ENCODE measurements at regions not wholly inside any gene's neighbourhood (a gene's known extent, or its start where the extent isn't known, plus 50 kb on each side); places are given as distances from the start of the nearest gene placed in this dataset.
"Not testable (repeated sequence)": the region's sequence is repeated elsewhere in the genome, so short reads cannot be mapped to it uniquely, and the experiment has no call there.

GRCh38 chr2:180818700-180819099 is 161.7 kb upstream of the UBE2E3 start:
- DNase-seq; POLR2A ChIA-PET; intact Hi-C loops (cut with micrococcal nuclease); H3K27me3 ChIP-seq (ENCODE audit: control insufficient read depth in 2 of 2, insufficient read depth in 2 of 2, low read length in 2 of 2); H3K4me1 ChIP-seq (ENCODE audit: control insufficient read depth in 2 of 2, insufficient read depth in 2 of 2, low read length in 2 of 2); CTCF ChIA-PET; H3K36me3 Mint-ChIP-seq; ATAC-seq; H3K36me3 ChIP-seq (ENCODE audit: control insufficient read depth in 2 of 3, insufficient read depth in 3 of 3, low read length in 3 of 3); H3K27ac ChIP-seq (ENCODE audit: low read depth, low read length); H3K27me3 Mint-ChIP-seq; H3K4me3 Mint-ChIP-seq; H3K27ac Mint-ChIP-seq; H3K9me3 ChIP-seq (ENCODE audit: control insufficient read depth in 2 of 3, low read length in 3 of 3); H3K4me3 ChIP-seq (ENCODE audit: low read length); H3K4me1 Mint-ChIP-seq: not testable (repeated sequence)
- H3K9me3 Mint-ChIP-seq: peaks cover 0 to 18% (median 7%) of the 10 kb centered on the region in 11 donors

- Mint-ChIP-seq H3K36me3 (no peaks in the 10 kb centered on the region), H3K9me3 (no peaks in the 10 kb centered on the region), H3K4me1 (no peaks in the 10 kb centered on the region), H3K27me3 (peaks cover 3 to 11% (median 5%) of the 10 kb centered on the region in 5 donors), H3K4me3 (no peak overlapping the region), H3K27ac (no peak overlapping the region)
- intact Hi-C loops (cut with micrococcal nuclease): no loop called here
- CTCF ChIA-PET: no interaction called here
- DNase-seq (no peak), ATAC-seq (no peak)
- POLR2A ChIA-PET: no interaction called here
- H3K9me3 ChIP-seq (ENCODE audit: control insufficient read depth in 2 of 3, low read length in 3 of 3): no peaks in the 10 kb centered on the region
- no peaks in the 10 kb centered on the region for H3K27me3 ChIP-seq (ENCODE audit: control insufficient read depth in 2 of 2, insufficient read depth in 2 of 2, low read length in 2 of 2)
- no peak overlapping the region for H3K27ac ChIP-seq (ENCODE audit: low read depth, low read length)
- no peaks in the 10 kb centered on the region for H3K4me1 ChIP-seq (ENCODE audit: control insufficient read depth in 2 of 2, insufficient read depth in 2 of 2, low read length in 2 of 2)
- H3K36me3 ChIP-seq (ENCODE audit: control insufficient read depth in 2 of 3, insufficient read depth in 3 of 3, low read length in 3 of 3): no peaks in the 10 kb centered on the region
- no peak overlapping the region for H3K4me3 ChIP-seq (ENCODE audit: low read length)
These were observed 181.3 kb upstream of the UBE2E3 start for GRCh38 chr2:180799141-180799540.

GRCh38 chr2:180790891-180791290 is 189.5 kb upstream of the UBE2E3 start:
- no peaks in the 10 kb centered on the region for H3K36me3 ChIP-seq (ENCODE audit: control insufficient read depth in 2 of 3, insufficient read depth in 3 of 3, low read length in 3 of 3)
- CTCF ChIA-PET: no interaction called here
- POLR2A ChIA-PET: no interaction called here

GRCh38 chr2:180787330-180787729 is 193.1 kb upstream of the UBE2E3 start:
- no peaks in the 10 kb centered on the region for H3K36me3 Mint-ChIP-seq
- H3K4me3 Mint-ChIP-seq: no peak overlapping the region
- intact Hi-C loops (cut with micrococcal nuclease): no loop called here
- no peak overlapping the region for H3K4me3 ChIP-seq (ENCODE audit: low read length)
- H3K9me3 ChIP-seq (ENCODE audit: control insufficient read depth in 2 of 3, low read length in 3 of 3): no peaks in the 10 kb centered on the region
- no peak overlapping the region for H3K27ac Mint-ChIP-seq
- peaks cover 0 to 23% (median 11%) of the 10 kb centered on the region in 5 donors for H3K27me3 Mint-ChIP-seq
- peaks cover 0 to 2% of the 10 kb centered on the region in 2 donors for H3K27me3 ChIP-seq (ENCODE audit: control insufficient read depth in 2 of 2, insufficient read depth in 2 of 2, low read length in 2 of 2)
- no peaks in the 10 kb centered on the region for H3K4me1 Mint-ChIP-seq
- H3K36me3 ChIP-seq (ENCODE audit: control insufficient read depth in 2 of 3, insufficient read depth in 3 of 3, low read length in 3 of 3): no peaks in the 10 kb centered on the region
- ChIA-PET POLR2A (no interaction called here), CTCF (no interaction called here)
- H3K27ac ChIP-seq (ENCODE audit: low read depth, low read length): no peak overlapping the region
- H3K4me1 ChIP-seq (ENCODE audit: control insufficient read depth in 2 of 2, insufficient read depth in 2 of 2, low read length in 2 of 2): no peaks in the 10 kb centered on the region
- peaks cover 0 to 14% (median 0%) of the 10 kb centered on the region in 11 donors for H3K9me3 Mint-ChIP-seq
- no peak for ATAC-seq
- no peak for DNase-seq

More at GRCh38 chr2:180790891-180791290, 189.5 kb upstream of the UBE2E3 start:
- Mint-ChIP-seq H3K36me3 (no peaks in the 10 kb centered on the region), H3K27ac (no peak overlapping the region), H3K4me3 (no peak overlapping the region), H3K27me3 (peaks cover 0 to 15% (median 11%) of the 10 kb centered on the region in 5 donors), H3K4me1 (no peaks in the 10 kb centered on the region), H3K9me3 (no peaks in the 10 kb centered on the region)
- intact Hi-C loops (cut with micrococcal nuclease): no loop called here
- Histone ChIP-seq H3K9me3 (ENCODE audit: control insufficient read depth in 2 of 3, low read length in 3 of 3) (no peaks in the 10 kb centered on the region), H3K4me1 (ENCODE audit: control insufficient read depth in 2 of 2, insufficient read depth in 2 of 2, low read length in 2 of 2) (no peaks in the 10 kb centered on the region), H3K27me3 (ENCODE audit: control insufficient read depth in 2 of 2, insufficient read depth in 2 of 2, low read length in 2 of 2) (peaks cover 0 to 2% of the 10 kb centered on the region in 2 donors), H3K4me3 (ENCODE audit: low read length) (no peak overlapping the region), H3K27ac (ENCODE audit: low read depth, low read length) (no peak overlapping the region)
- DNase-seq (no peak), ATAC-seq (no peak)

- H3K4me3 Mint-ChIP-seq: no peak overlapping the region
These were observed 199.1 kb upstream of the UBE2E3 start for GRCh38 chr2:180781276-180781675.

GRCh38 chr2:180778291-180778690 is 202.1 kb upstream of the UBE2E3 start:
- H3K4me1 Mint-ChIP-seq: no peaks in the 10 kb centered on the region
- ChIA-PET POLR2A (no interaction called here), CTCF (interaction anchor here (0.6 kb wide), 1 partner anchor 50 kb away, joined by 7 read pairs; no protein-coding TSS in a partner anchor)
- Histone ChIP-seq H3K27ac (ENCODE audit: low read depth, low read length) (no peak overlapping the region), H3K4me1 (ENCODE audit: control insufficient read depth in 2 of 2, insufficient read depth in 2 of 2, low read length in 2 of 2) (no peaks in the 10 kb centered on the region), H3K36me3 (ENCODE audit: control insufficient read depth in 2 of 3, insufficient read depth in 3 of 3, low read length in 3 of 3) (no peaks in the 10 kb centered on the region), H3K9me3 (ENCODE audit: control insufficient read depth in 2 of 3, low read length in 3 of 3) (no peaks in the 10 kb centered on the region), H3K4me3 (ENCODE audit: low read length) (no peak overlapping the region), H3K27me3 (ENCODE audit: control insufficient read depth in 2 of 2, insufficient read depth in 2 of 2, low read length in 2 of 2) (no peaks in the 10 kb centered on the region)
- no peak for DNase-seq
- peaks cover 0 to 5% (median 0%) of the 10 kb centered on the region in 11 donors for H3K9me3 Mint-ChIP-seq
- H3K4me3 Mint-ChIP-seq: no peak overlapping the region
- no peak overlapping the region for H3K27ac Mint-ChIP-seq
- no peak for ATAC-seq
- peaks cover 0 to 5% (median 2%) of the 10 kb centered on the region in 5 donors for H3K27me3 Mint-ChIP-seq
- H3K36me3 Mint-ChIP-seq: no peaks in the 10 kb centered on the region
- intact Hi-C loops (cut with micrococcal nuclease): no loop called here

More at GRCh38 chr2:180781276-180781675, 199.1 kb upstream of the UBE2E3 start:
- no peaks in the 10 kb centered on the region for H3K4me1 Mint-ChIP-seq
- H3K27ac ChIP-seq (ENCODE audit: low read depth, low read length): no peak overlapping the region
- H3K9me3 Mint-ChIP-seq: peaks cover 0 to 14% (median 0%) of the 10 kb centered on the region in 11 donors
- no peak overlapping the region for H3K4me3 ChIP-seq (ENCODE audit: low read length)
- intact Hi-C loops (cut with micrococcal nuclease): no loop called here
- POLR2A ChIA-PET: no interaction called here
- no peaks in the 10 kb centered on the region for H3K4me1 ChIP-seq (ENCODE audit: control insufficient read depth in 2 of 2, insufficient read depth in 2 of 2, low read length in 2 of 2)
- no peaks in the 10 kb centered on the region for H3K36me3 ChIP-seq (ENCODE audit: control insufficient read depth in 2 of 3, insufficient read depth in 3 of 3, low read length in 3 of 3)
- H3K36me3 Mint-ChIP-seq: no peaks in the 10 kb centered on the region
- DNase-seq: no peak
- H3K27me3 ChIP-seq (ENCODE audit: control insufficient read depth in 2 of 2, insufficient read depth in 2 of 2, low read length in 2 of 2): no peaks in the 10 kb centered on the region
- no peaks in the 10 kb centered on the region for H3K9me3 ChIP-seq (ENCODE audit: control insufficient read depth in 2 of 3, low read length in 3 of 3)
- peaks cover 2 to 8% (median 5%) of the 10 kb centered on the region in 5 donors for H3K27me3 Mint-ChIP-seq
- no peak for ATAC-seq
- CTCF ChIA-PET: no interaction called here
- H3K27ac Mint-ChIP-seq: no peak overlapping the region

GRCh38 chr2:180776921-180777320 is 203.5 kb upstream of the UBE2E3 start:
- Histone ChIP-seq H3K27ac (ENCODE audit: low read depth, low read length) (no peak overlapping the region), H3K4me3 (ENCODE audit: low read length) (no peak overlapping the region), H3K4me1 (ENCODE audit: control insufficient read depth in 2 of 2, insufficient read depth in 2 of 2, low read length in 2 of 2) (no peaks in the 10 kb centered on the region), H3K36me3 (ENCODE audit: control insufficient read depth in 2 of 3, insufficient read depth in 3 of 3, low read length in 3 of 3) (no peaks in the 10 kb centered on the region), H3K9me3 (ENCODE audit: control insufficient read depth in 2 of 3, low read length in 3 of 3) (no peaks in the 10 kb centered on the region), H3K27me3 (ENCODE audit: control insufficient read depth in 2 of 2, insufficient read depth in 2 of 2, low read length in 2 of 2) (no peaks in the 10 kb centered on the region)
- Mint-ChIP-seq H3K4me3 (no peak overlapping the region), H3K27me3 (peaks cover 0 to 5% (median 2%) of the 10 kb centered on the region in 5 donors), H3K27ac (no peak overlapping the region), H3K4me1 (no peaks in the 10 kb centered on the region), H3K36me3 (no peaks in the 10 kb centered on the region), H3K9me3 (peaks cover 0 to under 1% (median 0%) of the 10 kb centered on the region in 11 donors)
- no peak for ATAC-seq
- DNase-seq: no peak
- ChIA-PET POLR2A (no interaction called here), CTCF (no interaction called here)
- intact Hi-C loops (cut with micrococcal nuclease): no loop called here

Measured in naive thymus-derived CD4-positive, alpha-beta T cell (primary cell).